ENCODE measurements at regions not wholly inside any gene's neighbourhood (a gene's known extent, or its start where the extent isn't known, plus 50 kb on each side); places are given as distances from the start of the nearest gene placed in this dataset.

GRCh38 chr22:47594836-47595521, 832.5 kb downstream of the TBC1D22A start:
- H3K9me3 ChIP-seq (ENCODE audit: low read depth), result no peaks in the 10 kb centered on the region
- no peak overlapping the region for H3K27ac ChIP-seq
- no peak for TF ChIP-seq CTCF (IDR thresholded peaks at IDR 0.05; ENCODE audit: low read depth, low read length)
- H3K36me3 ChIP-seq, result no peaks in the 10 kb centered on the region
- no peak for DNase-seq (ENCODE audit: low read depth in 1 of 2, low spot score in 1 of 2)
- H3K27me3 ChIP-seq, result no peaks in the 10 kb centered on the region
- H3K4me1 ChIP-seq (ENCODE audit: low read depth), result no peaks in the 10 kb centered on the region
- no peak overlapping the region for H3K4me3 ChIP-seq

GRCh38 chr22:47593911-47594311, 831.5 kb downstream of the TBC1D22A start:
- Histone ChIP-seq H3K27me3 (no peaks in the 10 kb centered on the region), H3K9me3 (ENCODE audit: low read depth) (no peaks in the 10 kb centered on the region), H3K4me3 (no peak overlapping the region), H3K27ac (no peak overlapping the region), H3K36me3 (no peaks in the 10 kb centered on the region), H3K4me1 (ENCODE audit: low read depth) (no peaks in the 10 kb centered on the region)
- no peak for TF ChIP-seq CTCF (IDR thresholded peaks at IDR 0.05; ENCODE audit: low read depth, low read length)
- no peak for DNase-seq (ENCODE audit: low read depth in 1 of 2, low spot score in 1 of 2)

GRCh38 chr22:47593291-47593690, 830.8 kb downstream of the TBC1D22A start:
- no peak for TF ChIP-seq CTCF (IDR thresholded peaks at IDR 0.05; ENCODE audit: low read depth, low read length)
- Histone ChIP-seq H3K36me3 (no peaks in the 10 kb centered on the region), H3K4me3 (no peak overlapping the region), H3K27ac (no peak overlapping the region), H3K27me3 (no peaks in the 10 kb centered on the region), H3K4me1 (ENCODE audit: low read depth) (no peaks in the 10 kb centered on the region), H3K9me3 (ENCODE audit: low read depth) (no peaks in the 10 kb centered on the region)
- DNase-seq (ENCODE audit: low read depth in 1 of 2, low spot score in 1 of 2), result no peak

- H3K9me3 ChIP-seq (ENCODE audit: low read depth), result no peaks in the 10 kb centered on the region
- no peak for DNase-seq (ENCODE audit: low read depth in 1 of 2, low spot score in 1 of 2)
- H3K36me3 ChIP-seq, result no peaks in the 10 kb centered on the region
- no peak overlapping the region for H3K4me3 ChIP-seq
- no peaks in the 10 kb centered on the region for H3K27me3 ChIP-seq
- H3K27ac ChIP-seq, result no peak overlapping the region
- no peaks in the 10 kb centered on the region for H3K4me1 ChIP-seq (ENCODE audit: low read depth)
- no peak for TF ChIP-seq CTCF (IDR thresholded peaks at IDR 0.05; ENCODE audit: low read depth, low read length)
Measured at GRCh38 chr22:47592791-47593190, 830.3 kb downstream of the TBC1D22A start.

- Histone ChIP-seq H3K4me3 (no peak overlapping the region), H3K36me3 (no peaks in the 10 kb centered on the region), H3K9me3 (ENCODE audit: low read depth) (no peaks in the 10 kb centered on the region), H3K27ac (no peak overlapping the region), H3K4me1 (ENCODE audit: low read depth) (no peaks in the 10 kb centered on the region), H3K27me3 (no peaks in the 10 kb centered on the region)
- no peak for TF ChIP-seq CTCF (IDR thresholded peaks at IDR 0.05; ENCODE audit: low read depth, low read length)
- no peak for DNase-seq (ENCODE audit: low read depth in 1 of 2, low spot score in 1 of 2)
Measured at GRCh38 chr22:47591709-47592108, 829.3 kb downstream of the TBC1D22A start.
